Upper lobe of left lung (tissue), 4 donors: ENCODE measurements at regions not wholly inside any gene's neighbourhood (a gene's known extent, or its start where the extent isn't known, plus 50 kb on each side); places are given as distances from the start of the nearest gene placed in this dataset.

ENCODE experiments used
- CTCF ChIP-seq, 6 experiments: fragments of 450-650 bp in 4 of 6; fragments of 200-600 bp in 2 of 6; sonication (generic) in 2 of 6; IDR thresholded peaks; one replicate each; pipeline ENCODE4 v1.5.1; 2016 to 2019; ENCODE audit warnings: antibody characterized with exemption in 6 of 6
- POLR2A ChIP-seq, 4 donors: fragments of 450-650 bp; IDR thresholded peaks; one replicate each; pipeline ENCODE4 v1.5.1; 2016 to 2017; ENCODE audit warnings: antibody characterized with exemption in 4 of 4, mild to moderate bottlenecking in 2 of 4

DNA sequence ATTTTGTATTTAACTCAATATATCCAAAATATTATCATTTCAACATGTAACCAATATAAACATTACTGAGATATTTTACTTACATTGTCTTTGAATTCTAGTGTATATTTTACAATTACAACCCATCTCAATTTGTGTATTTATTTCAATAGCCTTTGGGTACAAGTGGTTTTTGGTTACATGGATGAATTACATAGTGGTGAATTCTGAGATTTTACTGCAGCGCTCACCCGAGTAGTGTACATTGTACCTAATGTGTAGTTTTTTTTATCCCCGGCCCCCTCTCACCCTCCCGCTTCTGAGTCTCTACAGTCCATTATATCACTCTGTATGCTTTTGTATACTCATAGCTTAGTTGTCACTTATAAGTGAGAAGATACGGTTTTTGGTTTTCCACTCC is 117.0 kb upstream of the GALNT2 start:
- TF ChIP-seq POLR2A (IDR thresholded peaks at IDR 0.05) = no peak
- no peak for TF ChIP-seq CTCF (IDR thresholded peaks at IDR 0.05)
